ENCODE measurements at regions not wholly inside any gene's neighbourhood (a gene's known extent, or its start where the extent isn't known, plus 50 kb on each side); places are given as distances from the start of the nearest gene placed in this dataset.

DNA sequence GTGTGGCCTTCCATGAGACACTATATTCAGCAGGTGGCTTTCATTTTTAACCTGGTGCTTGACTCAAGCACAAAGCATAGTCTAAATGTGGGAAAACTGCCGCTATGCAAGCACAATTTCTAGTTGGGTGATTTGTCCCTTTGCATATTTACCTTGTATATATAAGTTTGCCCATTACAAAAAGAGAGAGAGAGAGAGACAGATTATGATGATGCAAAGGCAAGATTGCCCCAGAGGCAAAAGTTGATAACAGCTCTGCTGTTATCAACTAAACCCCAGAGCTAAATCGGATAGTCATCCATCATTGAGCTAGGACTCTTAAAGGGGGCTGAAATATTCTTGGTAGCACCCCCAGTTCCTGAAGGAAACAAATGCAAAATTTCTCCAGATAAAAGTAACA, 141.5 kb downstream of the AQP9 start:
- no peaks in the 10 kb centered on the region for H3K4me1 ChIP-seq
- no peak overlapping the region for H3K27ac ChIP-seq
- no peaks in the 10 kb centered on the region for H3K27me3 ChIP-seq
- no peaks in the 10 kb centered on the region for H3K9me3 ChIP-seq
- TF ChIP-seq, protein P1, sequence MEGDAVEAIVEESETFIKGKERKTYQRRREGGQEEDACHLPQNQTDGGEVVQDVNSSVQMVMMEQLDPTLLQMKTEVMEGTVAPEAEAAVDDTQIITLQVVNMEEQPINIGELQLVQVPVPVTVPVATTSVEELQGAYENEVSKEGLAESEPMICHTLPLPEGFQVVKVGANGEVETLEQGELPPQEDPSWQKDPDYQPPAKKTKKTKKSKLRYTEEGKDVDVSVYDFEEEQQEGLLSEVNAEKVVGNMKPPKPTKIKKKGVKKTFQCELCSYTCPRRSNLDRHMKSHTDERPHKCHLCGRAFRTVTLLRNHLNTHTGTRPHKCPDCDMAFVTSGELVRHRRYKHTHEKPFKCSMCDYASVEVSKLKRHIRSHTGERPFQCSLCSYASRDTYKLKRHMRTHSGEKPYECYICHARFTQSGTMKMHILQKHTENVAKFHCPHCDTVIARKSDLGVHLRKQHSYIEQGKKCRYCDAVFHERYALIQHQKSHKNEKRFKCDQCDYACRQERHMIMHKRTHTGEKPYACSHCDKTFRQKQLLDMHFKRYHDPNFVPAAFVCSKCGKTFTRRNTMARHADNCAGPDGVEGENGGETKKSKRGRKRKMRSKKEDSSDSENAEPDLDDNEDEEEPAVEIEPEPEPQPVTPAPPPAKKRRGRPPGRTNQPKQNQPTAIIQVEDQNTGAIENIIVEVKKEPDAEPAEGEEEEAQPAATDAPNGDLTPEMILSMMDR (IDR thresholded peaks at IDR 0.05): no peak
- TF ChIP-seq POLR2AphosphoS5 (IDR thresholded peaks at IDR 0.05): no peak
- TF ChIP-seq POLR2A (IDR thresholded peaks at IDR 0.05): no peak
- intact Hi-C loops (cut with DNase I; ENCODE audit: low total_unique reads): no loop called here
- H3K36me3 ChIP-seq: no peaks in the 10 kb centered on the region
- DNase-seq (ENCODE audit: low spot score in 2 of 2): no peak
- H3K4me3 ChIP-seq: no peak overlapping the region

DNA sequence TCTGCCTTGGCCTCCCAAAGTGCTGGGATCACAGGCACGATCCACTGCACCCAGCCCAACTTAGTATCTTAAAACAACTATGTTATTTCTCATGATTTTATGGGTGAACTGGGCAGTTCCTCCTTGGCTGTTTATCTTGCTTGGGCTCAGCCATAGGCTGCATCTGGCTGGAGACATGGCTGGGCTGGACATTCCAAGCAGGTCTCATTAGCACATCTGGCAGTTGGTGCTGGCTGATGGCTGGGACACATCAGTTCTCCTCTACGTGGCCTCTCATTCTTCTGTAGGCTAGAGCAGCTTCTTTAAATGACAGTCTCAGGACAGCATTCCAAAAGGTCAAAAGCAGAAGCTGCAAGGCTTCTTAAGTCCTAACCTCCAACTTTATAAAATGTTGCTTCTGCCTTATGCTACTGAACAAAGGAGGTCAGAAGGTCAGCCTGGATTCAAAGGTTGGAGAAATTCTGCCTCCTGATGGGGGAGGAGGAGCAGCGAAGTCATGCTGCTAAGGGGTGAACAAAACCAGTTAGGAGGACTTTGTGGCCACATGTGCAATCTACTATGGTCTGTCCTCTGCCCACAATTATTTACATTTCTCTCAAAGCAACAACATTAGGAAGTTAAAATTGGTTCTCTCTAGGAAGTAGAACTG, 144.0 kb downstream of the AQP9 start:
- no peak for DNase-seq (ENCODE audit: low spot score in 2 of 2)
- no peaks in the 10 kb centered on the region for H3K9me3 ChIP-seq
- H3K36me3 ChIP-seq: no peaks in the 10 kb centered on the region
- intact Hi-C loops (cut with DNase I; ENCODE audit: low total_unique reads): no loop called here
- H3K4me3 ChIP-seq: no peak overlapping the region
- no peaks in the 10 kb centered on the region for H3K27me3 ChIP-seq
- TF ChIP-seq POLR2A (IDR thresholded peaks at IDR 0.05) (no peak), POLR2AphosphoS5 (IDR thresholded peaks at IDR 0.05) (no peak)
- TF ChIP-seq, protein P1 (IDR thresholded peaks at IDR 0.05): no peak
- H3K27ac ChIP-seq: no peak overlapping the region
- H3K4me1 ChIP-seq: no peaks in the 10 kb centered on the region

DNA sequence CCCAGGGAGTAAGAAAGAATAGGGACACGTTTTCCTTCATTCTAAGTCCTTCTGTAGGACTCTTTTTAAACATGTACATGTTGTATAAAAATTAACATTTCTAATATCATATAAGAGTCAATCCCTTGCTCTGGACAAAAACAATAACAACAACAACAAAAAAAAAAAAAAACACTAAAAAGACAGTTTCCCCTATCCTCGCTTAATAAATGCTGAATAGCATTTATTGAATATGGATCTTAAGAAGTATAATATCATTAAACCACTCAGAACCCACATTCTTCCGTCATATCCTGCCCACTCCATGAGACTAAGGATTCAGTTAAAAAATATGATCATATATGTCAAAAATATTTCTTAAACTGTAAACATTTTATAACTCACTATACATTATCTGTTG, 145.1 kb downstream of the AQP9 start:
- H3K9me3 ChIP-seq: no peaks in the 10 kb centered on the region
- H3K4me3 ChIP-seq: no peak overlapping the region
- no peaks in the 10 kb centered on the region for H3K27me3 ChIP-seq
- DNase-seq (ENCODE audit: low spot score in 2 of 2): no peak
- no peaks in the 10 kb centered on the region for H3K4me1 ChIP-seq
- TF ChIP-seq, protein P1 (IDR thresholded peaks at IDR 0.05): no peak
- no peak for TF ChIP-seq POLR2AphosphoS5 (IDR thresholded peaks at IDR 0.05)
- TF ChIP-seq POLR2A (IDR thresholded peaks at IDR 0.05): no peak
- intact Hi-C loops (cut with DNase I; ENCODE audit: low total_unique reads): no loop called here
- no peaks in the 10 kb centered on the region for H3K36me3 ChIP-seq
- no peak overlapping the region for H3K27ac ChIP-seq

DNA sequence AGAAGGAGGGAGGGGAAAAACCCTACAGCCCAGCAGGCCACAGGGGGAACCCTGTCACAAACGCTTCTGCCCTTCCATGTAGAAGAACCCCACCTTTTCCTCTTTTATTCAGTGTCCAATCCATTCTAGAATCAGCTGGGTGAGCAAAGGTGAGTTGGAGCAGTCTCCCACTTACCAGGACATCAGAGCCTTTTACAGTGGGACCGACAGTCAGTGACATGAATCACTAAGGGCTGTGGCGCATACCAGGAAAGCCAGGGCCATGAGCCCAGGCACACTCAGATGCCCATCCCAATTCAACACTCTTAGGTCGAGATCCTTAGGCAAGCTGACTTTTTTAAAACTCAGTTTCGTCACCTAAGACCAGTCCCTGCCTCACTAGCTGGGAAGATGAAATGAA, 146.1 kb downstream of the AQP9 start:
- intact Hi-C loops (cut with DNase I; ENCODE audit: low total_unique reads): no loop called here
- Histone ChIP-seq H3K36me3 (no peaks in the 10 kb centered on the region), H3K4me1 (no peaks in the 10 kb centered on the region), H3K27me3 (no peaks in the 10 kb centered on the region), H3K4me3 (no peak overlapping the region), H3K9me3 (no peaks in the 10 kb centered on the region), H3K27ac (no peak overlapping the region)
- DNase-seq (ENCODE audit: low spot score in 2 of 2): no peak
- no peak for TF ChIP-seq POLR2A (IDR thresholded peaks at IDR 0.05)
- no peak for TF ChIP-seq POLR2AphosphoS5 (IDR thresholded peaks at IDR 0.05)

DNA sequence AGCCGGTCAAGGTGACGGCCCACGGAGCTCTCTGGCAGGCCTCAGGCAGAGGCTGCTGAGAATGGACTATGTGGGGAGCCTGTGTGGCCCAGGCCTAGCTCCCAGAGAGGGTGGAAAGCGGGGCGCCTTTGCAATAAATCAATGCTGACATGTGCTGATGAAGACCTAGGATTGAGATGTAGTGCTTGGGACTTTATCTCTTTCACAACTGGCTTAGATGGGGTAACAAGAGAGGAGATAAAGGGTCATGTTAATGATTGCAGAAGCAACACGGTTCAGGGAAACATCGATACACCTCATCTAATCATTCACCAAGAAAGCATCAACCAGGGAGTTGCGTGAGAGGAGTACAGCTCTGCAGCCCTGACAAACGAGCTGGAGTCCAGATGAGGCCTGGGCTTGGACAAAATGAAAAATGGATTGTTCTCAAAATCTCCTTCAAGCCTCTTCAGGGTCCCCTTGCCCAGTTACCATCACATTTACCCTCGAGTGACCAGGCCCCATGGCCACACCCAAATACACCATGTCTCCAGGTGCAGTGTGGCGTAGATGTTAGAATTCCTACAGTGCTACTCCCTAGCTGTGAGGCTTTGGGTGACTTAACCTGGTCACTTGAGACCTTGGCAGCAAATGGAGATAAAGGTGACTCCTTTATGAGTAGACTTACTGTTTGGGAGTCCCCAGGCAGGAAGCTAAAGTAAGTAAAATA, 146.4 kb upstream of the LIPC start:
- TF ChIP-seq, protein P1 (IDR thresholded peaks at IDR 0.05): no peak
- TF ChIP-seq POLR2A (IDR thresholded peaks at IDR 0.05): no peak
- no peak for TF ChIP-seq POLR2AphosphoS5 (IDR thresholded peaks at IDR 0.05)

More for the DNA sequence above, 146.4 kb upstream of the LIPC start:
- no peak for DNase-seq (ENCODE audit: low spot score in 2 of 2)
- no peaks in the 10 kb centered on the region for H3K36me3 ChIP-seq
- no peaks in the 10 kb centered on the region for H3K27me3 ChIP-seq
- H3K4me3 ChIP-seq: no peak overlapping the region
- no peaks in the 10 kb centered on the region for H3K9me3 ChIP-seq
- H3K27ac ChIP-seq: no peak overlapping the region
- intact Hi-C loops (cut with DNase I; ENCODE audit: low total_unique reads): loop anchor here (5.0 kb wide), 1 partner anchor 537 kb away; no protein-coding TSS in a partner anchor
- H3K4me1 ChIP-seq: no peaks in the 10 kb centered on the region

Data from breast epithelium (tissue), 4 donors.